ENCODE measurements at regions not wholly inside any gene's neighbourhood (a gene's known extent, or its start where the extent isn't known, plus 50 kb on each side); places are given as distances from the start of the nearest gene placed in this dataset.

GRCh38 chr16:73337373-73338296 lies 289.7 kb upstream of the ZFHX3 start:
- Histone ChIP-seq H3K9me3 (ENCODE audit: control insufficient read depth, insufficient read depth, low read depth, low read length) (no peaks in the 10 kb centered on the region), H3K4me3 (ENCODE audit: low read depth in 2 of 2, low read length in 2 of 2) (no peak overlapping the region), H3K36me3 (ENCODE audit: control insufficient read depth, insufficient read depth, low read length) (no peaks in the 10 kb centered on the region), H3K4me1 (ENCODE audit: control insufficient read depth, insufficient read depth, low read length) (no peaks in the 10 kb centered on the region), H3K27me3 (ENCODE audit: control insufficient read depth, insufficient read depth, low read length) (no peaks in the 10 kb centered on the region), H3K27ac (ENCODE audit: low read length) (no peak overlapping the region)
- in situ Hi-C loops (cut with HindIII; ENCODE audit: low pct_unique_long_range_greater_than_20kb, low sequenced_read_pairs) (no loop called here), intact Hi-C loops (cut with micrococcal nuclease; ENCODE audit: unreplicated experiment) (no loop called here)
- BruUV-seq (replicated peaks): no TSS peak
- ChIA-PET POLR2A (no interaction called here), CTCF (no interaction called here)
- DNase-seq (ENCODE audit: low read depth, low spot score): no peak
- no peak for TF ChIP-seq REST (IDR thresholded peaks at IDR 0.05; ENCODE audit: insufficient read depth in 1 of 2, low read depth in 2 of 2, low read length in 1 of 2)
- no peak for TF ChIP-seq SIN3A (IDR thresholded peaks at IDR 0.05; ENCODE audit: borderline replicate concordance, insufficient read depth, low read depth, low read length)
- TF ChIP-seq POLR2AphosphoS5 (IDR thresholded peaks at IDR 0.05; ENCODE audit: low read depth, low read length): no peak
- no peak for ATAC-seq

GRCh38 chr16:73329358-73330286 lies 281.7 kb upstream of the ZFHX3 start:
- H3K36me3 ChIP-seq (ENCODE audit: control insufficient read depth, insufficient read depth, low read length): no peaks in the 10 kb centered on the region
- H3K4me3 ChIP-seq (ENCODE audit: low read depth in 2 of 2, low read length in 2 of 2): no peak overlapping the region
- no peaks in the 10 kb centered on the region for H3K9me3 ChIP-seq (ENCODE audit: control insufficient read depth, insufficient read depth, low read depth, low read length)
- ChIA-PET CTCF (no interaction called here), POLR2A (no interaction called here)
- peaks cover 2% of the 10 kb centered on the region; the same call in 1 of the 2 replicates for H3K27me3 ChIP-seq (ENCODE audit: control insufficient read depth, insufficient read depth, low read length)
- no peak for DNase-seq (ENCODE audit: low read depth, low spot score)
- ATAC-seq: no peak
- intact Hi-C loops (cut with micrococcal nuclease; ENCODE audit: unreplicated experiment): no loop called here
- TF ChIP-seq TCF7L2 (IDR thresholded peaks at IDR 0.05; ENCODE audit: low read depth, low read length): no peak
- no peak for TF ChIP-seq REST (IDR thresholded peaks at IDR 0.05; ENCODE audit: insufficient read depth in 1 of 2, low read depth in 2 of 2, low read length in 1 of 2)
- no peak for TF ChIP-seq SIN3A (IDR thresholded peaks at IDR 0.05; ENCODE audit: borderline replicate concordance, insufficient read depth, low read depth, low read length)
- TF ChIP-seq, protein P1, sequence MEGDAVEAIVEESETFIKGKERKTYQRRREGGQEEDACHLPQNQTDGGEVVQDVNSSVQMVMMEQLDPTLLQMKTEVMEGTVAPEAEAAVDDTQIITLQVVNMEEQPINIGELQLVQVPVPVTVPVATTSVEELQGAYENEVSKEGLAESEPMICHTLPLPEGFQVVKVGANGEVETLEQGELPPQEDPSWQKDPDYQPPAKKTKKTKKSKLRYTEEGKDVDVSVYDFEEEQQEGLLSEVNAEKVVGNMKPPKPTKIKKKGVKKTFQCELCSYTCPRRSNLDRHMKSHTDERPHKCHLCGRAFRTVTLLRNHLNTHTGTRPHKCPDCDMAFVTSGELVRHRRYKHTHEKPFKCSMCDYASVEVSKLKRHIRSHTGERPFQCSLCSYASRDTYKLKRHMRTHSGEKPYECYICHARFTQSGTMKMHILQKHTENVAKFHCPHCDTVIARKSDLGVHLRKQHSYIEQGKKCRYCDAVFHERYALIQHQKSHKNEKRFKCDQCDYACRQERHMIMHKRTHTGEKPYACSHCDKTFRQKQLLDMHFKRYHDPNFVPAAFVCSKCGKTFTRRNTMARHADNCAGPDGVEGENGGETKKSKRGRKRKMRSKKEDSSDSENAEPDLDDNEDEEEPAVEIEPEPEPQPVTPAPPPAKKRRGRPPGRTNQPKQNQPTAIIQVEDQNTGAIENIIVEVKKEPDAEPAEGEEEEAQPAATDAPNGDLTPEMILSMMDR (IDR thresholded peaks at IDR 0.05): no peak
- no peak for TF ChIP-seq POLR2AphosphoS5 (IDR thresholded peaks at IDR 0.05; ENCODE audit: low read depth, low read length)
- H3K4me1 ChIP-seq (ENCODE audit: control insufficient read depth, insufficient read depth, low read length): no peaks in the 10 kb centered on the region
- in situ Hi-C loops (cut with HindIII; ENCODE audit: low pct_unique_long_range_greater_than_20kb, low sequenced_read_pairs): no loop called here
- H3K27ac ChIP-seq (ENCODE audit: low read length): no peak overlapping the region
- no TSS peak for BruUV-seq (replicated peaks)

All from Panc1 (cell line).